Putamen (tissue), 1 donor: ENCODE measurements at regions not wholly inside any gene's neighbourhood (a gene's known extent, or its start where the extent isn't known, plus 50 kb on each side); places are given as distances from the start of the nearest gene placed in this dataset.
A peak's percentile ranks its signal among the peaks of the same experiment; 100 is the strongest.

ENCODE experiments used
- DNase-seq: peaks from one replicate; pipeline ENCODE4 v3.0.0-alpha.2; 2016; ENCODE audit warnings: low spot score

- peak; percentile 63 for DNase-seq
These were observed 271.6 kb downstream of the TDRD15 start for GRCh38 chr2:21395366-21395765.

DNA sequence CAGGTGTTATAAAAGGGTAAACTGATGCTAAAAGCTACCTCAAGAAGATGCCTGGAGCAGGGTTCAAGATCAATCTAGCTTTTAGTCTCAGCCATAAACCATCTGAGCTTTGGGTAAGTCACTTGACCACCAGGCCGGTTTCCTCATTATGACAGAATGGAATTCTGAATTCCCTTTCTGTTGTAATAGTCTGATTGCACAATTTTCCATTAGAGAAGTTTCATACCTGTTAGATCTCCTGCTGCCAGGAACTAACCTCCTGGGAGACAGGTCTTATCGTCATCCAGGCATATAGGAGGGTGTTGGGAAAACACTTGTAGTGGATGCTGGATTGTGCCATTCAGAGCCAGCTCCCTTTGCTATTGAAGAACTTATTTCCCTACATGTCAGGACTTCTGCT lies 272.5 kb downstream of the TDRD15 start:
- no peak for DNase-seq

- DNase-seq, result no peak
These were observed 277.4 kb downstream of the TDRD15 start for GRCh38 chr2:21401022-21401698.

- DNase-seq, result no peak
These were observed 280.4 kb downstream of the TDRD15 start for GRCh38 chr2:21404137-21404536.

GRCh38 chr2:21404827-21405625 lies 281.3 kb downstream of the TDRD15 start:
- DNase-seq, result no peak

GRCh38 chr2:21406386-21406785 lies 282.6 kb downstream of the TDRD15 start:
- no peak for DNase-seq

DNA sequence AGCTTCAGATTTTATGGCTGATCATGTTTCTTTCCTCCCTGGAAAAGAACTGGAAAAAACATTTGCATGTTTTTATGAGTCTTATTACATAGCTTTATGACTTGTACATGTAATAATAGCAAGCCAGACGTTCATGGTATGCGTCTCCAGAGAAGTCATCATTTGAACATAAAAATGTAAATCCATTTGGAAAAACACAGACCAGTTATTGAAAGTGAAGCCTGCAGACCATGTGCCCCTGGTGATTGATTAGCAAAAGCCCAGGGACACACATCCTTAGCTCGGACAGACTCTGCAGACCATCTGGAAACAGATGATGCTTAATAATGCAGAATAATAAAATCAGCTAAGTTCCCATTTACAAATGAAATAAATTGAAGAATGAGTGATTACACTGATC lies 283.1 kb downstream of the TDRD15 start:
- no peak for DNase-seq

DNA sequence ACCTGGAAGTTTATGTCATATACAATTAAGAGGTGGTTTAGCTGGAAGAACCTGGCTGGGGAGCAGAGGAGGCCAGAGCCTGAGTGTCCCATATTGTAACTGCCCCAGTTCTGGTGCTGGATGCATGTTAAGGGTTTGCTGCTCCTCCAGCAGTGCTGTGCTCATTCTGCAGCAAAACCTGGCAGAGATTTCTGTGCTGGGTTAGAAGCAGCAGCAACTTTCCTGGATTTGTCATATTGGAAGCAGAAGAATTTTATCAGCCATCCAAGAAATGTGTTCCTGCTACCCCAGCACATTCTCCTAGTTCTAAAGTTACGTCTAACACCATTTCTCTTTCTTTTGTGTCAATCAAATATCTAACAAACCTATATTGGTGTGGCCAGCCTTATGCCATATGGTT lies 284.1 kb downstream of the TDRD15 start:
- no peak for DNase-seq

DNA sequence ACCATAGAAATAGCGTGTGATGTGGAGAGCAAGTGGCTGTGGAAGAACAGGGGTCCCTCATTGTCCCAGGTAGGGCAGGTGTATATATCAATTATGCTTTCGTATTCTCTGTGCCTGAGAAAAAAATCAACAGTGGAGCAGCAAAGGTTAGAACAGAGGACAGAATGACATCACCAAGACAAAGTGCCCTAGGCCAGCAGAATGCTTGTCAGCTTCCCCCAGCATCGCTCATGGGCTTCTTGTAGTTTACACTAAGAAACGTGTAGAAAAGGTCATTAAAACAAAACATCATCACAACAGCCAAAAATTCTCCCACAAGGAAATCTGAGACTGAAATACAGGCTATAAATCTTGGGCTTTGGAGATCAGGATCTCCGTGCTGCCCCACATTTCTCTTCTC lies 288.0 kb downstream of the TDRD15 start:
- no peak for DNase-seq

- DNase-seq, result no peak
These were observed 289.2 kb downstream of the TDRD15 start for GRCh38 chr2:21412944-21413443.

DNA sequence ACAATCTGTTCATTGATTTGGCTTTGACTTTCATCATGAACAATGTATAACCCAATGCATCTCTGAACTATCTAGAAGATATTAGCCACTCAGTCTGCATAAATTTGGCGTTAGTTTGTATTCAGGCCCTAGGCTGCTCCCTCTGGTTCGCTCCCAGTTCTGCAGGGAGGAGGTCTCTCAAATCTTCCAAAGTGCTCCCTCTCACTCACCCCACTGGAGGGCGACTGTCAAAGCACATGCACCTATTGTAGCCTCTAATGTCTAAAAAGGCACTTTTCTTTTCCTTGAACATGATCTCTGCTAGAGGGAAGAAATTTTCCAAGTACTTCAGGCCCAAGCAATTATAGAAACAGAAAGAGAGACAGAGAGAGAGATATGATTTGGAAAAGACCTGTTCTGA lies 291.5 kb downstream of the TDRD15 start:
- no peak for DNase-seq

DNA sequence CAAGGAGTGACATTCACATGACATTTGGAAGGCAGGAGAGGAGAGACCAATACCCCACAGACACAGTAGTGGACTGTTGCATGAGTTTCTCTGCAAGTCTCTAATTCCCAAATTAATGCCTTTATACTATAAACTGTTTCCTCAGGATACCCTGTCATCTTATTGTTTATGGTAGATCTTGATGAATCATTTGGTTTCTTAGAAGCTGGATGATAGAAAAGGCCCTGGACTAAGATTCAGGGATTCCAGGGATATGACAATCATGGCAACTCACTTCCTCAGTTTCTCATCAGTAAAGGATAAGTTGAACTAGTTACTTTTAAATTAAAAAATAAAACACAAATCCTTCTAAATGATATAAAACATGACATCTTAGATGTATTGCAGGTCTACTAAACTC lies 292.5 kb downstream of the TDRD15 start:
- no peak for DNase-seq

GRCh38 chr2:21418456-21418855 lies 294.7 kb downstream of the TDRD15 start:
- DNase-seq, result no peak

DNA sequence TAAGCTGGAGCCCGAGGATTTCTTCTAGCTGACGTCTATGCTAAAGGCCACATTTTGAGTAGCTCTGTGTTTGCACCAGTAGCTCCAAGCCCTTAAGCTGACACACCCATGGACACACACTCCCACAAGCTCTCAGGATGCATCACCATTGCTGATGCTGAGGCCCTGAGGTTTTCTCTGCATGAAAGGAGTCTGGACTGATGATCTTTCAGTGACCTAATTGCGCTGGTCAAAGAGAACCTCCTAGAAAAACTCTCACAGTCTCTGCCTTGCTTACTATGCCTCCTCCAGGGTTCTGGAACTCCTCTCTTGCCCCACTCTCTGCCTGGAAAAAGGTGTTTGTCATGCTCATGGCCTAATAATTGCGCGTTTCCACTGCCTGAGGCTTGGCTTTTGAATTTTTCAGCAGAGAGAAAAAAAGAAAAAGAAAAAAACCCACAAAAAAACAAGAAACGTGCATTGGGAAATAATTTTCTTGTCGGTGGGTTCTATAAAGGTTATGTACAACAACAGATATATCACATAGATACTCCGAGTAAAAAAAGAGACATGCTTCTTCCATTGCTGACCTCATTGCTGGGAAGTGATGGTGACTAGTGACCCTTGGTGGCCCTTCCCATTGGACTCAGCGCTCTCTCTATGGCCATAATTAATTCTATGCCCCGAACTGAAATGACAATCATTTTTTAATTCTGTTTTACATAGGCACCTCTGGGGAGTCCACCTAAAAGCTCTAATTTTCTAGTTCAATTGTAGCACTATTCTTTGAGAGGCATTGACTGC lies 297.0 kb downstream of the TDRD15 start:
- no peak for DNase-seq

- no peak for DNase-seq
These were observed 298.3 kb downstream of the TDRD15 start for GRCh38 chr2:21422050-21422449.

DNA sequence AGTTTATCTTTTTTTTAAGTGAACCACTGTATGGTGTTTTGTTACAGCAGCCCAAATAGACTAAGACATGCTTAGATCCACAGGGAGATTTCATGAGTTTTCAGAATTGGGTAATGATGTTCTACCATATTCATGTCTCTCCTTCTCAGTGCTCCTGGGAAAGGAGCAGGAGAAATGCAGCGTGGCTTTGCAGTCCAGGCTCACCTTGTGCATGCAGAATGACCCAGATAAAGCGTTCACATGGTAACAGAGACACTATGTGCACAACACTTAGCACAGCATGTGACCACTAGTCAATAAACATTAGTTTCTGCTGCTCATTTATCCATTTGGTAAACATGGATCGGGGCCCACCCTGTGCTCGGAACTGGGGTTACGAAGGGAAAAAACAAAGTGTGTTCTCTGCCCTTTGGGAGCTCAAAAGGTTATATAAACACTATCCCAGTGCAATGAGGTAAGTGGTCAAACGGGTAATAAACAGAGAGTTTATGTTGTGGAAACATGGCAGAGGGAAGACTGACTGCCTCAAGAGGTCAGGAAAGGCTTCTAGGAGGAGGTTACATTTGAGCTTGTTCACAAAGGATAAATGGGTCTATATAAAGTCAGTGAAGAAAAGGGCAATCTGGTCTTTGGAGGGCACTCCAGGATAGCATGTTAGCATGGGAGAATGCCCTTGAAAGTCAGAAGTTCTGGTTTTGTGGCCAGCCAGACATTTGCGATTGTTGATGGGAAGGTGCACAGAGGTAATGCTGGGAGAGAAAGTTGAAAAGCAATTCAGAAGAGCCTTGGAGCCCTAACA lies 299.2 kb downstream of the TDRD15 start:
- DNase-seq, result no peak

DNA sequence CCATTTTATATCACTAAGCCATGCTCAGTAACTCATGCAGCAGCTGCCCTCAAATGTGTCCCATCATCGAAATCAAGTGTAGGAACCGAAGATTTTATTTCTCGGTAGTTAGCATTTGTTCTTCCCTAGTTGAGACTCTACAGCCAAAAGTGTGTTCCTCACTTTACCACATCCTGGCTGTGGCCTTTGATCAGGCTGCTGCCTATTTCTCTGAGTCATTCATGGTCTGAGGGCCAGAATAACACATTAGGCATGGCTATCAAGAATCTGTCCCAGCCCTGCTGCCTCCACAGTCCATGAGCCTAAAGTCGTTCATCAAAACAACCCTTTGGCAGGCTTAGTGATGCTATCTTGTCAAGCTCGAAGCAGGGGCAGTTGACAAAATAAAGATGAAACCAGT lies 300.1 kb downstream of the TDRD15 start:
- no peak for DNase-seq

DNA sequence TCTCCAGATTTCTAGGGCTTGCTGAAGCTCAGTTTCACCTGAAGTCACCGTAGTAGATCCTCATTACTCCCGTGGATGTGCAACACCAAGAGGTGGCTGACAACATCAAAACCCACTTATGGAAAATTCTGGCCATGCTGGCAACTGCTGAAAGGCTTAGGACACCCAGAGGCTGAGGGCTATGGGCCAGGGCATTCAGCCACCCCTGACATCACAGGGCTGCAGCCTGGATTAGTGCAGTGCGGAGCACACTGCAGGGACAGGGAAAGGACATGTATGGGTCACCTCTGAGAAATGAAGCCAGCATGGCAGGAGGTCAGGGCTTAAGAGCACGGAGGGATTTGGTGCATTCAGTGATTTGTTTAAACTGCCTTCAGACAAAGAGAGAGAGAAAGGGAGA lies 300.6 kb downstream of the TDRD15 start:
- DNase-seq, result no peak

GRCh38 chr2:21427606-21428005 lies 303.8 kb downstream of the TDRD15 start:
- no peak for DNase-seq

GRCh38 chr2:21428754-21429153 lies 305.0 kb downstream of the TDRD15 start:
- no peak for DNase-seq

DNA sequence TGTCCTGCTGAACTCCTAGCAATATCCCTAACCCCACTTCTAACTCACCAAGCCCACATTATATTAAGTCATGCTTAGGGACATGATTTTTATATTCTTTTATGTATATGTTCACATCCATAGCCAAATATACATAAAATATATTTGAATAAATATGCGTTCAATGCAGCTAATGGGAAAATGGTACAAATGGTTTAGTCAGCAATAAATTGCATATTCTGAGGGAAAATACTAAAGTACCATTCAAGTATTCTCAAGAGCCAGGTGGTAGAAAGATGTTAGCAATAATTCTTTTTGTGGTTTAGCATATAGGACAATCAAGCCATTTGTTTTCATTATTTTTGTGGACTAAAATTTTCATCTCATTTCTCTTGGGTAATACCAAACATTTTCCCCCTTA lies 306.0 kb downstream of the TDRD15 start:
- no peak for DNase-seq

GRCh38 chr2:21431078-21431477 lies 307.3 kb downstream of the TDRD15 start:
- DNase-seq, result no peak
